ENCODE measurements at regions not wholly inside any gene's neighbourhood (a gene's known extent, or its start where the extent isn't known, plus 50 kb on each side); places are given as distances from the start of the nearest gene placed in this dataset.
"Not testable (repeated sequence)": the region's sequence is repeated elsewhere in the genome, so short reads cannot be mapped to it uniquely, and the experiment has no call there.

GRCh38 chr1:3998086-3998485 is 98.0 kb upstream of the C1orf174 start:
- H3K27ac ChIP-seq (ENCODE audit: low read length) = no peak overlapping the region
- no peaks in the 10 kb centered on the region for H4K20me1 ChIP-seq (ENCODE audit: insufficient read depth, low read length)
- no peak overlapping the region for H3K9ac ChIP-seq (ENCODE audit: low read depth, low read length)
- H2AFZ ChIP-seq (ENCODE audit: low read depth, low read length) = no peak overlapping the region
- H3K9me3 ChIP-seq (ENCODE audit: insufficient read depth, low read length, severe bottlenecking) = no peaks in the 10 kb centered on the region
- H3K36me3 ChIP-seq (ENCODE audit: insufficient read depth, low read length) = no peaks in the 10 kb centered on the region
- H3K4me3 ChIP-seq (ENCODE audit: low read depth in 1 of 2, low read length in 2 of 2) = no peak overlapping the region
- H3K4me2 ChIP-seq (ENCODE audit: insufficient read depth, low read length) = no peak overlapping the region
- TF ChIP-seq EZH2 (IDR thresholded peaks at IDR 0.05; ENCODE audit: borderline replicate concordance, low read depth, low read length, severe bottlenecking) (no peak), CTCF (IDR thresholded peaks at IDR 0.05; ENCODE audit: borderline replicate concordance, extremely low read depth, low read length, poor library complexity, severe bottlenecking) (no peak)
- DNase-seq = no peak
- ATAC-seq (ENCODE audit: insufficient read depth, low read depth) = no peak
- H3K27me3 ChIP-seq (ENCODE audit: insufficient read depth, low read length, poor library complexity) = peaks cover 2% of the 10 kb centered on the region
- no peaks in the 10 kb centered on the region for H3K79me2 ChIP-seq (ENCODE audit: insufficient read depth, low read length)
- no peaks in the 10 kb centered on the region for H3K4me1 ChIP-seq (ENCODE audit: insufficient read depth, low read length)

- H3K27me3 ChIP-seq (ENCODE audit: insufficient read depth, low read length, poor library complexity); H3K36me3 ChIP-seq (ENCODE audit: insufficient read depth, low read length): not testable (repeated sequence)
Observed at GRCh38 chr1:3999514-3999913, 99.4 kb upstream of the C1orf174 start.

GRCh38 chr1:3999941-4000735 is 100.1 kb upstream of the C1orf174 start:
- Histone ChIP-seq H3K4me2 (ENCODE audit: insufficient read depth, low read length) (no peak overlapping the region), H3K27me3 (ENCODE audit: insufficient read depth, low read length, poor library complexity) (no peaks in the 10 kb centered on the region), H3K9ac (ENCODE audit: low read depth, low read length) (no peak overlapping the region), H3K27ac (ENCODE audit: low read length) (no peak overlapping the region), H4K20me1 (ENCODE audit: insufficient read depth, low read length) (no peaks in the 10 kb centered on the region), H3K4me3 (ENCODE audit: low read depth in 1 of 2, low read length in 2 of 2) (no peak overlapping the region), H3K36me3 (ENCODE audit: insufficient read depth, low read length) (no peaks in the 10 kb centered on the region), H3K4me1 (ENCODE audit: insufficient read depth, low read length) (no peaks in the 10 kb centered on the region), H3K79me2 (ENCODE audit: insufficient read depth, low read length) (no peaks in the 10 kb centered on the region), H2AFZ (ENCODE audit: low read depth, low read length) (no peak overlapping the region), H3K9me3 (ENCODE audit: insufficient read depth, low read length, severe bottlenecking) (no peaks in the 10 kb centered on the region)
- TF ChIP-seq CTCF (IDR thresholded peaks at IDR 0.05; ENCODE audit: borderline replicate concordance, extremely low read depth, low read length, poor library complexity, severe bottlenecking) (no peak), EZH2 (IDR thresholded peaks at IDR 0.05; ENCODE audit: borderline replicate concordance, low read depth, low read length, severe bottlenecking) (no peak)
- DNase-seq (no peak), ATAC-seq (ENCODE audit: insufficient read depth, low read depth) (no peak)

More at GRCh38 chr1:3999514-3999913, 99.4 kb upstream of the C1orf174 start:
- not testable (repeated sequence) for H3K4me3 ChIP-seq (ENCODE audit: low read depth in 1 of 2, low read length in 2 of 2); H3K9me3 ChIP-seq (ENCODE audit: insufficient read depth, low read length, severe bottlenecking); H3K9ac ChIP-seq (ENCODE audit: low read depth, low read length); H4K20me1 ChIP-seq (ENCODE audit: insufficient read depth, low read length); ATAC-seq (ENCODE audit: insufficient read depth, low read depth); H3K79me2 ChIP-seq (ENCODE audit: insufficient read depth, low read length); H3K4me2 ChIP-seq (ENCODE audit: insufficient read depth, low read length); H3K27ac ChIP-seq (ENCODE audit: low read length); DNase-seq; H2AFZ ChIP-seq (ENCODE audit: low read depth, low read length); H3K4me1 ChIP-seq (ENCODE audit: insufficient read depth, low read length)

- no peak overlapping the region for H3K27ac ChIP-seq (ENCODE audit: low read length)
- H2AFZ ChIP-seq (ENCODE audit: low read depth, low read length) = no peak overlapping the region
- no peak overlapping the region for H3K4me2 ChIP-seq (ENCODE audit: insufficient read depth, low read length)
- H3K27me3 ChIP-seq (ENCODE audit: insufficient read depth, low read length, poor library complexity) = no peaks in the 10 kb centered on the region
- no peaks in the 10 kb centered on the region for H3K9me3 ChIP-seq (ENCODE audit: insufficient read depth, low read length, severe bottlenecking)
- no peak overlapping the region for H3K4me3 ChIP-seq (ENCODE audit: low read depth in 1 of 2, low read length in 2 of 2)
- no peaks in the 10 kb centered on the region for H4K20me1 ChIP-seq (ENCODE audit: insufficient read depth, low read length)
- H3K36me3 ChIP-seq (ENCODE audit: insufficient read depth, low read length) = no peaks in the 10 kb centered on the region
- H3K4me1 ChIP-seq (ENCODE audit: insufficient read depth, low read length) = no peaks in the 10 kb centered on the region
- TF ChIP-seq EZH2 (IDR thresholded peaks at IDR 0.05; ENCODE audit: borderline replicate concordance, low read depth, low read length, severe bottlenecking) = no peak
- TF ChIP-seq CTCF (IDR thresholded peaks at IDR 0.05; ENCODE audit: borderline replicate concordance, extremely low read depth, low read length, poor library complexity, severe bottlenecking) = no peak
- no peak overlapping the region for H3K9ac ChIP-seq (ENCODE audit: low read depth, low read length)
- DNase-seq (no peak), ATAC-seq (ENCODE audit: insufficient read depth, low read depth) (no peak)
- no peaks in the 10 kb centered on the region for H3K79me2 ChIP-seq (ENCODE audit: insufficient read depth, low read length)
Observed at GRCh38 chr1:4000811-4001251, 100.8 kb upstream of the C1orf174 start.

Measured in DND-41 (cell line).